ENCODE measurements at regions not wholly inside any gene's neighbourhood (a gene's known extent, or its start where the extent isn't known, plus 50 kb on each side); places are given as distances from the start of the nearest gene placed in this dataset.

DNA sequence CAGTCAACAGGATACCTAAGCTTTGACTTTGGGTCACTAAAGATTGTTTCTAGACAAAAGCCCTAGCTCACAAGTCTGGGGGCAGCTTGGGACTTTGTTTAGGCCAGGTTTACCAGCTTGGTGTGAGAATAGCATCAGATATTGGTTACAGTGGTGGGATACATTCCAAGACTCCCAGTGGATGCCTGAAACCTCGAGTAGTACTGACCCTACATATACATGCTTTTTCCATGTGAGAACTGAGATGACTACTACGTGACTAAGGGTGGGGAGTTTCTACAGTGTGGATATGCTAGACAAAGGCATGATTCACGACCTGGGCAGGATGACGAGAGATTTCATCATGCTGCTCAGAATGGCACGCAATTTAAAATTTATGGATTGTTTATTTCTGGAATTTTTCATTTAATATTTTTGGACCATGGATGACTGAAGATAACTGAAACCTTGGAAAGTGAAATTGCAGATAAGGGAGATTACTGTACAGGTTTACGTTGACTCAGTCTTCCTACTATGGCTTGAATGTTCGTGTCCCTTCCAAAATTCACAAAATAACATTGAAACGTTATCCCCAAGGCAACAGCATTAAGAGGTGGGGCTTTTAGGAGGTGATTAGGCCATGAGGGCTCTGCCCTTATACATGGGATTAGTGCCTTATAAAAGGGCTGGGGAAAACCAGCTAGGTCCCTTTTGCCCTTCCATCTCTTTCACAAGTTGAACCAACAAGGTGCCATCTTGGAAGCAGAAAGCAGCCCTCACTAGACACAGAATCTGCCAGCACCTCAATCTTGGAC is 50.2 kb upstream of the CTAGE1 start:
- ATAC-seq: no peak
- no peak for DNase-seq (ENCODE audit: low spot score)

DNA sequence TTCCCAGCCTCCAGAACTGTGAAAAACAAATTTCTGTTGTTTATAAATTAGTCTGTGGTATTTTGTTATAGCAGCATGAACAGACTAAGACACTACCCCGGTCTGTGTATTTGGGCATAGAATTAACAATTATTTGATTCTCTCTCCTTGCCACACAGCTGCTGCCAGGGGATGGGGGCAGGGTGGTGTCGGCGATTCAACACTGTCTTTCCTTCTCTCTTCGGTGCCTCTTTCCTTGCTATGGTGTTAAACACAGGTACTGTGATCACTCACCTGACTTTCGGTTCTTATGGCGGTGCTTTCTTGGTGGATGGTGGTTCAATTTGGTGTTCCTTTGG is 50.8 kb upstream of the CTAGE1 start:
- no peak for DNase-seq (ENCODE audit: low spot score)
- ATAC-seq: no peak

DNA sequence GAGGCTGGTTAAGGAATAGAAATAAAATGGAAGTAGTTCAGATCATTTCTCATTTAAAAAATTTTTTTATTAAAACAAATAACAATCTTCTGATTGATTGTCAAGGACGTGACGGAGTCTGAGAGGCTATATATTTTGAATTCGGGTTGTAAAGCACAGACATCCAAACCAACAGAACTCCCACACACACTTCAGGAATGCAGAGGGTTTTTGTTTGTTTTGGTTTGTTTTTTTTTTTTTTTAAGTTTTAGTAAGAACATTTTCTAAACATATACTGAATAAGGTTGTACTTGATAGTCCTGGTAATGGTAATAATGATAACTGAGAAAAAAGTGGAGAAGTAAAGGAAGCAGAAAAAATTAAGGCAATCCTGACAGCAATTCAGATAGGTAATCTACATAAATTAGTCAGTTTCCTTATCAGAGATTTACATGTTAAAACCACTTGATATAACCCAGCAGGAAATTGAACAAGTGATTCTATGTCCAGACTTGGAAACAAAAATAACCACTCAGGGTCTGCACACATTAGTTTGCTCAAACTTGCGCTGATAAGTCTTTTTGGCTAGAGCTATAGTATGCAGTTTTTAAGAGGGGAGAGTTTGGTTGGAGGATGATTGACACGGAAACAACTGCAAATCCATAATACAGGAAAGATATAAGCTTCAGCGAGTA is 51.5 kb upstream of the CTAGE1 start:
- ATAC-seq: no peak

DNA sequence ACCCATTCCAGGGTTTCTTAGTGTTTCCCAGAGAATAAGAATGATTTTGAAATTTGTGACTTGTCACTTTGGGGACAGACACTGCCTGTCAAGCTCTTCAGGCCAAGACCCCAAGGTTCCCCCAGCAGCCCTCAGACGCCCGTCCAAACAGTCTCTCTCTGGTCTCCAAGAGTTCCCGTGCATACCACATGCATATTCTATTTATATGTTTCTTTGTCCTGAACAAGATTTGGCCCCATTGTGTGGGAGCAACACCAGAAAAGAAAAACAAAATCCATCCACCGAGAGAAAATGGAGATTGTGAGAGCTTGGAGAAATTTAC is 52.2 kb upstream of the CTAGE1 start:
- DNase-seq (ENCODE audit: low spot score): no peak
- no peak for ATAC-seq

More for the DNA sequence above, 51.5 kb upstream of the CTAGE1 start:
- DNase-seq (ENCODE audit: low spot score): no peak

DNA sequence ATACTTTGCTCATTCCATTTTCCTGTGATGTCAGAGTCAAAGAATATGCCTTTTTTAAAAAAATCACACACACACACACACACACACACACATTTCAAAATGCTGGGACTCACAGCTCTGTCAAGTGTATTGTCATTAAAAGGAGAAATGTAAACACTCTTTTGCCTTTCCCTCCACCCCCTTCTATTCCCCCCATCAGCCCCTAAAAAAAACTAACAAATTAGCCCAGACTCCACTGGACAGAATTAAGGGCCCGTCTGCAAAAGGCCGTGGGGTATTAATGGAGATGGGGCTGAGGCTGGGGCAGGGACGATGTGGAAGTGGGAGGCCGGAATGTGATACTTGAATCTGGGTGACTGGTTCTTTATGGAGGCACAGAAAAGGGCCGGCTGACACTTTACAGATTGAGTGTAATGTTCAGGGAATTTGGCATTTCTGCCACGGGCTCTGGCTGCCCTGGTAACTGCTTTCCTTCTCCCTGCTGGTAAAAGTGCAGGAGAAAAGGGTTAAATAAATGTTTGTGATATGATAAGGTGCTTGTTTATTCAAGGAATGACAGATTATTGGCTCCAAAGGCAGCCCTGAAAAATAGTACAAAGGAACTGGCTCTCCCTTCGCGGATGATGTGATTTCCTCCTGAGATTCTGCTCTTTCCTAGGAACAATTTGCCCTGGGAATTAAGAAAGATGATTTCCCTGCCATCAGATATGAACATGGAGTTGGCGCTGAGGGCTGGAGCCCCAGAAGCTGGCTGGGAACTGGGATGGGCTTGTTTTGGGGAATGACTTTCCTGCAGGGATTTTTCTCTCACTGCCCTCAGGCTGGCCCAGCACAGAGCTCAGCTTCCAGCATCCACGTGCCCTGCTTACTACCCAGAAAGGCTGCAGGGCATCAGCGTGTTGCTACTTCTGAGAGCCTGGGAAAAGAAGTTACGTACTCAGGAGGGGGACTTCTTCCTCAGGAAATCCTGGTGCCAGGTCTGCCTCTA is 52.8 kb upstream of the CTAGE1 start:
- peak; percentile 16 for ATAC-seq
- no peak for DNase-seq (ENCODE audit: low spot score)

DNA sequence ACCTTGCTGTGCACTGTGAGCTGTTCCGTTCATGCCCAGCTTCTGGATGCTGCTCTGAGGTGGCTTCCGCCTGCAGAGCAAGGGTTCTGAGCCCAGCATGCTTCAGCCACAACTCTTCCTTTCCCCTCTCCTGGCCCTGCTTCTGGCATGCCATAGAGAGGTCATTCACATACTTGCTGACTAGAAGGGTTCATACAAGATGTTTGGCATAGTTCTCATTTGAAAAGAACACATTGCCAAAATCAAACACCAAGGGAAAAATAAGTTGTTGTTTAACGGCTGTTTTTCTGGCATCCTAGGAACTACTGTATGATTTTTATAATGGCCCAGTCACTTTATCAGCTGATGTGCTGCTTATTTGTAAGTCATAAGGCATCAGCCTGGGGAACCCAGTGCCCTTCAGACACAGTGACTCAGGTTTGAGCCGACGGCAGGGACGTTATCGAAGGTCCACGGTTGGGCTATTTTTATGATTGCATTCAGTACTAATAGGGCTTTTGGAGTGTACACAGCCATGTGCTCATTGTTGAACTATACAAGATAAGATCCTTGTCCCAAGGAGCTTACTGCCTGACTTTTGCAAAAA is 53.9 kb upstream of the CTAGE1 start:
- DNase-seq (ENCODE audit: low spot score) (no peak), ATAC-seq (peak; percentile 41)

DNA sequence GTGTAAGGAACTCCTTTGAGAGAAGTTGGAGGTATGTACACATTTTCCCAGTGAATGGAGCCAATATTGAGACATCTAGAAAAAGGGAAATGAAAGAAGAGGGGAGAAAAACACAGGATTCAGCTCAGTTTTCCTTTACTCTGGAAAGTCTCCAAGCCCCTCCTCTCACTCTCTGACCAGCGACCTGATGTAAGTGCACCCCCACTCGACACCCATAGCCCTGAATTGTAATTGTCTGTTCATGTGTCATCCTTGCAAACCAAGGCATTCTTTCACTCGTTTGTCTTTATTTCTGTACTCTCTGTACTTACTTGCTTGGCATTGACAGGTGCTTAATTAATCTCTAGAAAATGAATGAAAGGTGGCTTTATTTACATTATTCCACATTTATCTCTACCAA is 55.7 kb upstream of the CTAGE1 start:
- no peak for ATAC-seq
- no peak for DNase-seq (ENCODE audit: low spot score)

DNA sequence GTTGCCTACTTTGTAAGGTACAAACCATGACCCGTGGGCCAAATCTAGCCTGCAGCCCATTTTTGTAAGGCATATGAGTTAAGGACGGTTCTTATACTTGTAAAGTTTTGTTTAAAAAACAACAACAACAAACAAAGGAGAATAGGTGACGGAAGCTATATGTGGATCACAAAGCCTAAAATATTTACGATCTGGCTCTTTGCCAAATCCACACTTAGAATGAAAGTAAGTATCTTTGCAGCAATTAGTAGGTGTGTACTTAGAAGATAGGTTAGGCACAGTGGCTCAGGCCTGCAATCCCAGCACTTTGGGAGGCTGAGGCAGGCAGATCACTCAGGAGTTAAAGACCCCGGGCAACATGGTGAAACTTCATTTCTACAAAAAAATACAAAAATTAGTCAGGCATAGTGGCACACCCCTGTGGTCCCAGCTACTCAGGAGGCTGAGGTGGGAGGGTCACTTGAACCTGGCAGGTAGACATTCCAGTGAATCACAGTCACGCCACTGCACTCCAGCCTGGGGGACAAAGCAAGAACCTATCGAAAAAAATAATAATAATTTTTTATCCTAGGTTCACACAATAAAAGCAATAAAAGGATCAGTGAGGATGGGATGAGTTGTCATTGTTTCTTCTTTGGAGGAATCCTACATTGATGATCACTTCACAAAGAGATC is 57.8 kb upstream of the CTAGE1 start:
- DNase-seq (ENCODE audit: low spot score) (no peak), ATAC-seq (no peak)

DNA sequence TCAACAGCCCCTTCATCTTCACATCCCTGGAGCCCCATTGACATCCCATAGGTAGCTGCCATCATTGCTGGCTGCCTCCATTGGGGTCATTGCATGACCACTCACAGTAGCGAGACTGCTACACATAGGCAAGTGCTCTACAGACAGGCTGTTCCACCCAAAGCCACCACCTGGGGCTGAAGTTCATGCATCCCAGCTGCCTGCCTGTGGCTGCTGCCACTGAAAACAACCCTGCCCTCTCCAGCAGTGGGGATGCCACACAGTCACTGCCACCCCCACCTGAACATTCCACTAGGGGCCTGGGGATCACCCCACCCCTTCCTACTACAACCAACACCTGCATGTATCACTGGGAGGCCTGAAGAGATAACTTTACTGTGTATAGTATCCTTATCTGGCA is 59.5 kb upstream of the CTAGE1 start:
- no peak for ATAC-seq
- no peak for DNase-seq (ENCODE audit: low spot score)

DNA sequence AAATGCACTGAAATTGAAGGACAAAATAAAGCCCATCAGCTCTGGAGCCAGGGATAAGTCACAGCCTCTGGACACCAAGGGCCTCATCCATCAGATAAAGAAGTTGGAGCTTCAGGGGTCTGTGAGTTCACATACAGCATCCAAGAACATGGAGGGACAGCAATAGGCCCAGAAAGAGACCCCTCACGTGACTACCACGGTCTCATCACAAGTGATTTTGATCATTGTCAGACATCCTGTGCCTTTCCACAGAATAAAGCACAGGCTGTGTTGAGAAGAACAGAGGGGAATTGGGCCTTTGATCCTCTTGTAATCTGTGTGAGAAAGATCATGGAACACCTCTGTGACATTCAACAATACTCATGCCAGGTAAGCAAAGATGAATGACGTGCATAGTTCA is 65.2 kb upstream of the CTAGE1 start:
- no peak for ATAC-seq

DNA sequence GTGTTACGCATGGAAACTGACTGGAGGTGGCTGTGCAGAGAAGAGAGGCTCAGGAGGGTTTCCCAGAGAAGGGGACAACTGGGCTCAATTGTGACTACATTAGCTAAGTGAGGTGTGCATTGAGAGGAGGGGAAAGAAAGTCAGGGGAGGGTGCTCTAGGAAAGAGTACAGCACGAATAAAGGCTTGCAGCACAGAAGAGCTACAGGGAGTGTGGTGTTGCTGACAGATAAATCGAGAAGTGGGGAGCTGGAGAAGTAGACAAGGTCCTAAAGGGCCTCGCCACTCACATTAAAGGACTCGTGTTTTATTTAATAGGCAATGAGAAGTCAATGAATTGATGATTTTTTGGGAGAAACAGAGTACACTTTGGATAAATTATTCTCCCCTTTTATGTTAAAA is 65.7 kb upstream of the CTAGE1 start:
- ATAC-seq (no peak), DNase-seq (ENCODE audit: low spot score) (no peak)

More for the DNA sequence above, 65.2 kb upstream of the CTAGE1 start:
- DNase-seq (ENCODE audit: low spot score): no peak

DNA sequence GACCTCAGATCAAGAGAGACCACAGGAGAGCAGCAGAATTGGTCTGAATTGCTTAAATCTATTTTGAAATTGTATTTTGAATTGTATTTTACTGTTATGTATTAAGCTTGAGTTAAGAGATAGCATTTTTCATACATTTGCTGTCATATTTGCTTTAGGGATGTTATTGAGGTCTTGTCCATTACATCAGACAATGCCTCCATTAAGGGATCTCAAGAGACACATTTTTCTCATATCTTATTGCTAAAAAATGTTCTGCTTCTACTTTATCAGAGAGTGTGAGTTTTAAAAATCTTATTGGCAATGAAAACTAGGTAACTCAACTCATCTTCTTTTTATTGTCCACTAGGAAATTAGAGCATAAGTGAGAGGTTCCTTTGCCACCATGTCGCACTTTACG is 66.8 kb upstream of the CTAGE1 start:
- DNase-seq (ENCODE audit: low spot score) (no peak), ATAC-seq (no peak)

DNA sequence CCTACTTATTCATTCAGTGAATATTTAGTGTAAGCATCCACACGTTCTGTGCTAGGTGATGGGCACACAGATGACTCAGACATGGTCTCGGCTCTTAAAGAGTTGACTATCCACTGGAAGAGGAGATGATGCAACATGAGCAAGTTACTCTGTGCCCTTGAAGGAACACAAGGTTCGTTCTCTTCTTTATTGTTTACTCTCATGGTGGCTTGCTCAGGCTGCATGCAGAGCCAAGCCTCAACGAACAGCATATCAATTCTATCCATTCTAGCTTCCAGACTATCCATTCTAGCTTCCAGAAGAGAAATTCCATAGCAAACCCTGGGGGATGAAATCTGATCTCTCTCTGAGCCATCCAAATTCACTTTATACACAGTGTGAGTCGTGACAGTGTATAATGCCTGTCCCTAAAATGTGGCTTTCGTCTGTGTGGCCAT is 68.1 kb upstream of the CTAGE1 start:
- ATAC-seq (no peak), DNase-seq (ENCODE audit: low spot score) (no peak)

DNA sequence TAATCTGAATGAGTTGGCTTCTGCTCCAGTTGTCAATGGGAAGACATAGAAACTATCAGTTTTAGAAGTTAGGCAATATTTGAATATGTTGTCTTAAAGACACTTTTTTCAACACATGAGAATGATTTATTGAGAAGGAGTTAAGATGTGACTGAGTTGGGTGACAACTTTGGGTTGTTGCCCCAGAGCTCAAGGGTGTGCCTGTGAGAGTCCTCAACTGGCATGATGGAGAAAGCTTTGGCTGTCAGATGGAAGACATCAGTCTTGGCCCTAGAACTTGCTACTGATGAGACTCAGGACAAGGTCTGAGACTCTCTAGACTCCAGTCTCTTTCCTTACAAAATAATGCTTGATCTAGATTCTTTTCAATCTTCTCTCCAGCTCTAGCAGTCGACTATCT is 69.0 kb upstream of the CTAGE1 start:
- DNase-seq (ENCODE audit: low spot score) (no peak), ATAC-seq (no peak)

DNA sequence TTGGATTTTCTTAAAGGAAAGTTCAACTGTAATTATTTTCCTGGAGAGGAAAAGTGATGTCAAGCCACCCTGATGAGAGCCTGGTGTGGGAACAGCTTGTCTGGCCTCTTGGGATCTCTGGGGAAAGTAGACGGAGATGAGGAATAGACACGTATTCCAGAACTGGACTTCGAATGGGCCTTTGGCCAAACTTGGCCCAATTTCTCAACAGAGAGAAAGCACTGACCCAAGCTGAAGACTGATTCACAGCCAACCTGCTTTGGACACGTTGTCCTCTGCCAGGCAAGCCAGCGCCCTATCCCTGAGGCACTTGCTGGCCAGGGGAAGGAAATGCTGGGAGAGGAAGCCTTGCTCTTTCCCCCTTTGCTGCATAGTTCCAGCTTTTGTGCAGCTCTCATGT is 70.8 kb upstream of the CTAGE1 start:
- DNase-seq (ENCODE audit: low spot score) (peak; percentile 84), ATAC-seq (peak; percentile 64)

DNA sequence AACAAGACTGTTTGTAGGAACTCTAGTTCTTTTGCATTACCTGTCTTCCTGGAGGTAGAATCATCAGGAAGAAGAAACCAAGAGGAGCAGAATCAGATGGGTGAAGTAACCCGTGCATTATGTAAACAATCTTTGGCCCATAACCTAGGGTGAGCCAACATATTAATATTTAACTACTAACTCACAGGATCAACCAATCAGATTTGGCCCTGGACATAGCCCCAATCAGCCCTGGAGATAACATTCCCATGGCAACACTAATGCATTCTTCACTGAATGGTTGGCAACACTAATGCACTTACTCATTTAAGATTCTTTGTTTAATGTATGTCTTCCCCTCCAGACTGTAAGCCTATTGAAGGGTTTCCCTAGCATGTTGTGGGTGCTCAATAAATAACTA is 72.0 kb upstream of the CTAGE1 start:
- peak; percentile 65 for DNase-seq (ENCODE audit: low spot score)
- ATAC-seq: peak; percentile 74

DNA sequence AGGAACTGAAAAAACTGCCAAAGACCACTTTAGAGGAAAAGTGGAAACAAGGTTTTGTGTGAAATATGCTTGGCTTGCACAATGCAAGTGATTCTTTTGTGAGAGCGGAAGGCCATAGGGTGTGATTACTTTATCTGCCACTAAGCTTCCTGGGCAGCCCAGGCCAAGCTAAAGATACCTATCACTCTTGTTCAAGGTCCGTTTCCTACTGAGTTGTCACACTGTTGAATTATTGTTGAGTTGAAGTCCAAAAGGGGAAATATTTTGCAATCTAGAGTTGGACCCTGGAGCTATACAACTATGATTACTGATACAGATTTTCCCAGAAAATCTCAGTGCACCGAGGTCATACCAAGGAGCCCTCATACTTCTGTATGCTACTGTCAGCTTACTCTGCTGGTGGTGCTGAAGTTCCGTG is 72.7 kb upstream of the CTAGE1 start:
- ATAC-seq (peak; percentile 75), DNase-seq (ENCODE audit: low spot score) (peak; percentile 70)

DNA sequence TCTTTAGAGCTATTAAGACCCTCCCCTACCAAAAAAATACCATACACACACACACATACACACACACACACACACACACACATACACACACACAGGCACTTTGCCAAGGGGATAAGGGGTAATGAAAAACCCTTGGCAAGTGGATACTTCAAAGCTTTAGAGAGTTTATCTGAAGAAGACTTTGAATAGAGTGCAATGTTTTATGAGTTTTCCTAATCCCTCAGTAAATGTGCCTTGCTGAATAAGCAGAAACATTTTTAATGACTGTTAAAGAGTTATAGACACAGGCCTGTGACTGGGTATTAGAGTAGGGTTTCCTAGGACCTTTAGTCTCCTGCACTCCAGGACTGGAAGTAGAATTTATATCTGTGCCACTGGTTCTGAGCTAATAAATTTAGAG is 75.5 kb upstream of the CTAGE1 start:
- DNase-seq (ENCODE audit: low spot score): no peak
- no peak for ATAC-seq

DNA sequence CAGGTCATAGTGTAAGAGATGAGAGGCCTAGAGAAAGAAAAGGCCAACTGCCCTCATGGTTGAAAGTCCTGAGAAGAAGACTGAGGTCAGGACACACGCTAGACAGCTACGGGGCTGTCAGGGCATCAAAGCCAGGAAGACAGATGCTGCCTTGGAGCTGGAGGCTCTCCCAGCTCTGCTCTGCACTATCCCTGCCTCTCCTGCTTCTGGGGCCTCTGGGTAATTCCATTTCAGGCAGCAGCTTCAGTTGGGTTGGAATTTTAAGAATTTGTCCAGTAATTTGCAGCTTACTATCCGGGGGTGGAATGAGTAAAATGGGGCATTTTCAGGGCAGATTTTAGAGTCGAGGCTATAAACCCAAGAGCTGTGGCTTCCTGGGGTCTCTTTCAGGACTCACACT is 76.2 kb upstream of the CTAGE1 start:
- ATAC-seq (no peak), DNase-seq (ENCODE audit: low spot score) (no peak)

DNA sequence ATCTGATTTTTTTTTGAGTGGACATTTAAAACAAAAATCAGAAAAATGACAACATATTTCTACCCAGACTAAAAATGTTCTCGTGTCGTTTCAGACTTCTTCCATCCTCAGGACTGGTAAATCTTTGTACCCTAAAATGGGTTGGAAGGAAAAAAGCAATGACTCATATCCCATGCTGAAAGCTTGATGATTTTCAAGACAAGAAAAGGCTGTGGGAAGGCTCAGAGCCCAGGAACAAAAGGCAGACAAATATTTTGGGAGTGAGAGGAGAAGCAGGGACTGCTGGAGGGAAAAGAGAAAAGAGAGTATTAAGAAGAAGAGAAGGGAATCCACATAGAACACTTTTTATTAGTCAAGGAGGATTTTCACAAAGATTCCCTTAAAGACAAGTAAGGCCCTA is 77.1 kb upstream of the CTAGE1 start:
- no peak for ATAC-seq

DNA sequence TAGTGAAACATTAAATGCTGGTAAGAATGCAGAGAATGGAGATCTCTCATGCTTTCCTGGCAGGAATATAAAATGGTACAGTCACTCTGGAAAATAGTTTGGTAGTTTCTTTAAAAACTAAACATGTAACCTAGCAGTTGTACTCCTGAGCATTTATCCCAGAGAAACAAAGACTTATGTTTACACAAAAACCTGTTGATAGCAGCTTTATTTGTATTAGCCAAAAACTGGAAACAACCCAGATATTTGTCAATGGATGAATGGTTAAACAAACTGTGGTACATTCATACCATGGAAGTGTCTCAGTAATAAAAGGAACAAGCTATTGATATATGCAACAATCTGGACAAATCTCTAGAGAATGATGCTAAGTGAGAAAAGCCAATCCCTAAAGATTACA is 81.7 kb upstream of the CTAGE1 start:
- DNase-seq (ENCODE audit: low spot score): no peak
- peak; percentile 64 for ATAC-seq

More for the DNA sequence above, 77.1 kb upstream of the CTAGE1 start:
- no peak for DNase-seq (ENCODE audit: low spot score)
